GM19395 (cell line): ENCODE measurements at regions not wholly inside any gene's neighbourhood (a gene's known extent, or its start where the extent isn't known, plus 50 kb on each side); places are given as distances from the start of the nearest gene placed in this dataset.
"Not testable (repeated sequence)": the region's sequence is repeated elsewhere in the genome, so short reads cannot be mapped to it uniquely, and the experiment has no call there.

Experiments used
- ATAC-seq: cut with Tn5 transposase; IDR thresholded peaks from one replicate; pipeline ENCODE4 v1.9.1; 2021; ENCODE audit warnings: mild to moderate bottlenecking, moderate library complexity; ENCODE audit not compliant: unreplicated experiment

- ATAC-seq = not testable (repeated sequence)
Measured at GRCh38 chr7:55743454-55743717, 119.2 kb downstream of the SEPTIN14 start.

DNA sequence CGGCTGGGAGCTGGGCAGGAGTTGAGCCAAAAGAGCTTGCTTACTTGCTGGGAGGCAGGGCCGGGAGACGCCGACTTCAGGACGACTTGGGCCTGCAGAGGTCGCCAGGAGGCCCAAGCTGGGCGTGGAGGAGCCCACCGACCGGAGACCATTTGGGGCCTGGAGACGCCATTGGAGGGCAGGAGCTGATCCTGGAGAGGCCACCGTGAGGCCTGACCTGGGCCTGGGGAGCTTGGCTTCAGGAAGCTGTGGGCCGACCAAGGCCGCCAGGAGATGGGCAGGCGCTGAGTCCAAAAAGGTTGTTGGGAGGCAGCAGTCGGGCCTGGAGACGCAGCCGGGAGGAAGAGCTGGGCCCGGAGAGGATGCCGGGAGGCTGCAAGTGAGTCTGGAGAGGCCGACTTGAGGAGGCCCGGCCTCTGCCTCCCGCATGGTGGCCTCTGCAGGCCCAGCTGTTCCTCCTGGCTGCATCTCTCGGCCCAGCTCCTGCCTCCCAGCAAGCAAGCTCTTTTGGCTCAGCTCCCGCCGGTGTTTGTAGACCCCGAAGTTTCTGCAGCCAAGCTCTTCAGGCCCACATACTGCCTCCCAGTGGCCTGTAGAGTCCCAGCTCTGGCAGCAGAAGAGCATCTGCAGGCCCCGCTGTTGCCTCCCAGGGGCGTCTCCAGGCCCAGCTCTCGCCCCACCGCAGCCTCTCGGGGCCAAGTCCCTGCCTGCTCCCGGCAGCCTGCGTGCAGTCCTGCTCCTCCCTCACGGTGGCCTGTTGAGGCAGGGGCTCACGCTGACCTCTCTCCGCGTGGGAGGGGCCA, 119.7 kb downstream of the SEPTIN14 start:
- not testable (repeated sequence) for ATAC-seq

DNA sequence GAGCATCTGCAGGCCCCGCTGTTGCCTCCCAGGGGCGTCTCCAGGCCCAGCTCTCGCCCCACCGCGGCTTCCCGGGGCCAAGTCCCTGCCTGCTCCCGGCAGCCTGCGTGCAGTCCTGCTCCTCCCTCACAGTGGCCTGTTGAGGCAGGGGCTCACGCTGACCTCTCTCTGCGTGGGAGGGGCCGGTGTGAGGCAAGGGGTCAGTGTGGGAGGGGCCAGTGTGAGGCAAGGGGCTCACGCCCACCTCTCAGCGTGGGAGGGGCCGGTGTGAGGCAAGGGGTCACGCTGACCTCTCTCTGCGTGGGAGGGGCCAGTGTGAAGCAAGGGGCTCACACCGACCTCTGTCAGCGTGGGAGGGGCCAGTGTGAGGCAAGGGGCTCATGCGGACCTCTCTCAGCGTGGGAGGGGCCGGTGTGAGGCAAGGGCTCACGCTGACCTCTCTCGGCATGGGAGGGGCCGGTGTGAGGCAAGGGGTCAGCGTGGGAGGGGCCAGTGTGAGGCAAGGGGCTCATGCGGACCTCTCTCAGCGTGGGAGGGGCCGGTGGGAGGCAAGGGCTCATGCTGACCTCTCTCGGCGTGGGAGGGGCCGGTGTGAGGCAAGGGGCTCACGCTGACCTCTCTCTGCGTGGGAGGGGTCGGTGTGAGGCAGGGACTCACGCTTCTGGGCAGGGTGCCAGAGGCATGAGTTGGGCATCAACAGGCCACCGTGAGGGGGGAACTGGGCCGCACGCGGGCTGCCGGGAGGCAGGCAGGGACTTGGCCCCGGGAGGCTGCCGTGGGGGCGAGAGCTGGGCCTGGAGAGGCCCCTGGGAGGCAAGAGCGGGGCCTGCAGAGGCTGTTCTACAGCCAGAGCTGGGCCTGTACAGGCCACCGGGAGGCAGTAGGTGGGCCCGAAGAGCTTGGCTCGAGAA, 120.6 kb downstream of the SEPTIN14 start:
- ATAC-seq = not testable (repeated sequence)

- not testable (repeated sequence) for ATAC-seq
Measured at GRCh38 chr7:55740633-55741250, 121.8 kb downstream of the SEPTIN14 start.

DNA sequence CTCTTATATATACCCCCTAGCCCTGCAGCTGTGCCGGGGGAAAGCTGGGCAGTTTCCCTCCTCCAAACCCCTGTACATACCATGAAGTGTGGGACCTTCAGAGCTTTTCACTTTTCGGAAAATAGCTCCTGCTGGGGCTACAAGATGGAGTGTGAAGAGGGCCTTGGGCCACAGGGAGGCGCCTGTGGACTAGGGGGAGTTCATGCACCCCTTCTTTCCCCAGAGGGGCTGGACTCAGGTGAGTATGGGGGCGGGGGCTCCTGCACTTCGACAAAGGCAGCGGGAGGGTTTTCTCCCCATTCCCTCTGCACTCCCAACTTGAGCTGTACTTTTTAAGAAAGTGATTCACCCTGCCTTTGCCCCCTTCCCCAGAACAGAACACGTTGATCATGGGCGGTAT, 122.5 kb downstream of the SEPTIN14 start:
- ATAC-seq = not testable (repeated sequence)

- not testable (repeated sequence) for ATAC-seq
Measured at GRCh38 chr7:55736641-55737221, 125.8 kb downstream of the SEPTIN14 start.

DNA sequence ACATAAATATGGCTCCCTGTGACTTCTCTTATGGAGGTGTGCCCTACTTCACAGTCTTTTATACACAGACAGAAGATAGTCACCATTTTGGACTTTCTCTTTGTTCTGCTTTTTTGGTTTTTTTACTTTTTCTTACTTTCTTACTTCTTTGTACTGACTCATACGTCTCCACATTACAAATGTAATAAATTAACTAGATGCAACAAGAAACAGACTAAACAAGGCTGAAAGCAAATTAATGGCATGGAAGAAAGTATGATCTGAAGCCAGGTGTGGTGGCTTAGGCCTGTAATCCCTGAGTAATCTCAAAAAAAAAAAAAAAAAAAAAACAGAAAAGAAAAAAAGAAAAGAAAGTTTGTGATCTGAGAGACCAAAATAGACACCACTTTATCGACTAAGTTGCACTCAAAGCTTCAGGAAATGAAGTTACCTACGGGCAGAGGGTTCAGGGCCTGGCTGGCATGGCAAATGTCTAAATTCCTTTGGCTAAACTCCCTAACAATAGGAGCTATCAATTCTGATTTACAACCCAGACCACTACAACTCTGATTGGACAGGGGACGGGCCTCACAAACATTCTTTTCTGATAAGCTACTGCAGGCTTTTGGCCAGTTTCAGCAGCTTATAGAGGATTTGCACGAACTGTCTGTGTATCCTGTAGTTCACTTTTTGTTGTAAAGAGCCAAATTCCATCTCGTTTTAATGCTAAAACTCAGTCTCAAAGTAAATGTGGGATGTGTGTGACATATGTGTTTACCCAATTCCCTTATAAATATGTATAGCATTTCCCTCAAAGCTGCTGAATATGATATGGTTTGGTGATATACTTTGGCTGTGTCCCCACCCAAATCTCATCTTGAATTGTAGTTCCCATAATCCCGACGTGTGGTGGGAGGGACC, 129.1 kb downstream of the SEPTIN14 start:
- ATAC-seq = no peak

GRCh38 chr7:55731931-55732330, 130.6 kb downstream of the SEPTIN14 start:
- no peak for ATAC-seq

DNA sequence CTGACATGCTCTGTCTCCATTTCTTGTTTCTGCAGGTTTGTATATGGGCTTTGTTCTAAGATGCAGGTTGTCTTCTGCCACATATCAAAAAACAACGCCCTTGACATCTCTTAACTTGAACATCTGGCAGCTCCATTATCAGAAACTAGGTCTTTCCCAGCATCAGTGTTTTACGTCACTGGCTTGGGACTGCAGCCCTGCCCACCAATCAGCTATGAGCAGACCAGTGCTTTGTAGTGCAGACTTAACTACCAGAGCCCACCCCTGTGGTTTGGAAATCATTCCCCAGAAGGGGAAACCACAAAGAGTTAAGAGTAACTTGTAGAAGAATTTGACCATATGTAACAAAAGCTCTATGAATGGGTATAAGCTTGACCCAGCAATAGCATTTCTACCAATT, 132.4 kb downstream of the SEPTIN14 start:
- ATAC-seq = no peak

DNA sequence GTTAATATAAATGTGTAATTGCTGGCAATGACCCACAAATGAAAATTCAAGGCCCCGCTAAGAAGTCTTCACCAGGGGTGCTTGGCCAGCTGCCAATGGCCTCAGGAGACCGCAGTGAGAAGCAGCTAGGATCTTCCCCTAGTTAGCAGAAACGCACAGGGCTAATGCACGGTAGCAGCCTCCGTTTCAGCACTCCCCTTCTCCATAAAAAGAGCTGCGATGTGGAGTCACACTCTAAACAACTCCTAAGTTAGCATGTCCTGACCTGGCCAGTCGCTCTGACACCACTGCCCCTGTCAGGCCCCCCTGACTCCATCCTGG, 139.0 kb downstream of the SEPTIN14 start:
- ATAC-seq = no peak

GRCh38 chr7:55722874-55723620, 139.5 kb downstream of the SEPTIN14 start:
- ATAC-seq = peak; percentile 100

DNA sequence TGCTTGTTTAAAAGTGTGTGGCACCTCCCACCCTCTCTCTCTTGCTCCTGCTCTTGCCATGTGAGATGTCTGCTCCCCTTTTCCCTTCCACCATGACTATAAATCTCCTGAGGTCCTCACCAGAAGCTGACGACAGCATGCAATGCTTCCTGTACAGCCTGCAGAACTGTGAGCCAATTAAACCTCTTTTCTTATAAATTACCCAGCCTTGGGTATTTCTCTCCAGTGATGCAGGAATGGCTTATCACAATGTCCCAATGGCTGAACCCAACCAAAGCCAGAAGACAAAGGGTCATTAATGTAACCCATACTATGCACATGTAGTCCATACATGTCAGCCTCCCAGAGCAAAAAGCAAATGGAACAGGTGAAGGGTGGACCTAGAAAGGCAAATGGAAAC, 141.5 kb downstream of the SEPTIN14 start:
- not testable (repeated sequence) for ATAC-seq

- not testable (repeated sequence) for ATAC-seq
Measured at GRCh38 chr7:55715247-55715867, 143.1 kb upstream of the VOPP1 start.

DNA sequence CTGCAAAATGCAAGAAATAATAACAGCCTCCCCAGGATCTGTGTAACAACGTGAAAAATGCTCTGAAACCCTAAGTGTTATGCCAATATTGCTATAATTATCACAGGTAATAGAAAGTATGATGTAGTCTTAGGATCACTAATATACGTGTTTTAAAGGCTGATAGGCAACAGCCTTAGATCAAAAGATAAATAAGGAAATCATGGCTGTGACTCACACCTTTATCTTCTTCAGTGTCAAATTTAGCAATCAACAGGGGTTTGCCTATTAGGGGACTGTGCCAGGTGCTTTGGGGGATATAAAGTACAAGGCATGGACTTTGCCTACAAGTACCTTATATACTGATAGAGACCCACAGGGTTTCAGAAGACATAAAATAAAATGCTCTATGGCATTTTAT, 142.1 kb upstream of the VOPP1 start:
- ATAC-seq = not testable (repeated sequence)

DNA sequence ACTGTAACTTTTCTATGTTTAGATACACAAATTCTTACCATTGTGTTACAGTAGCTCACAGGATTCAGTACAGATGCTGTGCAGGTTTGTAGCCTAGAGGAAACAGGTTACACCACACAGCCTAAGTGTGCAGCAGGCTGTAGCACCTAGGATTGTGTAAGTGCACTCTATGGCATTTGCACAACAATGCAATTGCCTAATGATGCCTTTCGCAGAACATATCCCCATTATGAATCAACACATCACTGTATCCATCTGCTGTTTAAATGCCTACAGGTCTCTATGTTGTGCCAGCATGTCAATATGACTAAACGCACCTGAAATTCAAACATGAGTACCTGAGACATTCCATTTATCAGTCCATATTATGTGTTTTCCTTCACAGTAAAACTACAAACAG, 138.0 kb upstream of the VOPP1 start:
- not testable (repeated sequence) for ATAC-seq

DNA sequence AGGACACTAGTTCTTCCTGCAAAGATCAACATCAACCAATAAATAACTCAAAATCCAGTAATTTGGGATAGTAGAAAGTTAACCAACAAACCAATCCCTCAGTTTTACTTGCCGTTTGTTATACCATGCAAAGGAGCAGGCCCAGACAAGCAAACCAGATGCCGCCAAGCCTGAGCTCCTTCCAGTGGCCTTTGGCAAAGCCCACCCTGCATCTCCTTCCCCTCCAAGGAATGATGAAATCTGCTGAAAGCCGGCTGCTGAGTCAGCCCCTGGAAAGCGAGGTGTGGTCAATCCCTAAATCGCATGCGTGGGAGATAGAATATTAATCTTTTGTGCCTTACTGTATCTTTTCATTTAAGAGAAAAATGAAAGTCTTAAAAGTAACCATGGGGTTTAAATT, 135.7 kb upstream of the VOPP1 start:
- ATAC-seq = not testable (repeated sequence)

GRCh38 chr7:55707410-55707809, 135.1 kb upstream of the VOPP1 start:
- ATAC-seq = not testable (repeated sequence)

DNA sequence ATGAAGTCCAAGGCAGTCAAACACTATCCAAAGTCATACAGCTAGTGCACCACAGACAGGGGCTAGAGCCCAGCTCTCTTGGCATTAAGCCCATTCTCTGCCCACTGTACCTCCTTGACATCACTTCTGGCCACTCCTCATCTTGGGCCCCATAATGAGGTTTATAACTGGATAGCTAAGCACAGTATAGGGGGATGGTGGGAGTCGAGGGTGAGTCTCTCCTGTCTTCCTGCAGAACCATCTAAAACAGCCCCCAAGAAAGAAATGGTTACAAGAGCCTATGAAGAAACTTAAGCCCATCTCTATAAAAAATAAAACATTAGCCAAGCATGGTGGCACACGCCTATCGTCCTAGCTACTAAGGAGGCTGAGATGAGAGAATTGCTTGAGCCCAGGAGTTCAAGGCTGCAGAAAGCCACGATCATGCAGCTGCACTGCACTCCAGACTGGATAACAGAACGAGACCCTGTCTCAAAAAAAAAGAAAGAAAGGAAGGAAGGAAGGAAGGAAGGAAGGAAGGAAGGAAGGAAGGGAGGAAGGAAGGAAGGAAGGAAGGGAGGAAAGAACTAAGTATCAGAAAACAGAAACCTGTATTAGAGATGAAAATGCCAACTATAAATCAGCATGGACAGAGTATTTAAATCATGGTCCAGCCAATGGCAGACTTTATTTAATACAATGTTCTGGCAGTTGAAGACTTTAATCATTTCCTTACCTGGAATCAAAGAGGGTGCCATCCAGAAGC, 134.3 kb upstream of the VOPP1 start:
- not testable (repeated sequence) for ATAC-seq
